ENCODE measurements at regions not wholly inside any gene's neighbourhood (a gene's known extent, or its start where the extent isn't known, plus 50 kb on each side); places are given as distances from the start of the nearest gene placed in this dataset.

- no peaks in the 10 kb centered on the region for H3K9me2 ChIP-seq (replicated peaks; ENCODE audit: control insufficient read depth, low read length)
- TF ChIP-seq CTCF (IDR thresholded peaks at IDR 0.05; ENCODE audit: low read depth, low read length, poor library complexity, severe bottlenecking) = no peak
- TF ChIP-seq EZH2phosphoT487 (IDR thresholded peaks at IDR 0.05; ENCODE audit: borderline replicate concordance, low read length) = no peak
- H3K79me2 ChIP-seq (ENCODE audit: control insufficient read depth, low read length) = no peaks in the 10 kb centered on the region
- no peak overlapping the region for H3K4me2 ChIP-seq (ENCODE audit: low read length)
- H3K4me1 ChIP-seq (ENCODE audit: control insufficient read depth, low read length) = no peaks in the 10 kb centered on the region
- H3K36me3 ChIP-seq (ENCODE audit: control insufficient read depth, low read length) = no peaks in the 10 kb centered on the region
- no peaks in the 10 kb centered on the region for H3K9me3 ChIP-seq (ENCODE audit: control insufficient read depth, insufficient read depth, low read length)
- H3F3A ChIP-seq (ENCODE audit: control insufficient read depth, insufficient read depth) = no peaks in the 10 kb centered on the region
- no peak overlapping the region for H3K27ac ChIP-seq (ENCODE audit: low read depth, low read length)
- no peaks in the 10 kb centered on the region for H3K27me3 ChIP-seq (ENCODE audit: control insufficient read depth, low read length)
- H4K20me1 ChIP-seq (ENCODE audit: control insufficient read depth, insufficient read depth, low read depth, low read length) = no peaks in the 10 kb centered on the region
- no peak overlapping the region for H3K4me3 ChIP-seq (ENCODE audit: low read length)
Observed at GRCh38 chr6:14671937-14672336, 554.4 kb downstream of the CD83 start.

DNA sequence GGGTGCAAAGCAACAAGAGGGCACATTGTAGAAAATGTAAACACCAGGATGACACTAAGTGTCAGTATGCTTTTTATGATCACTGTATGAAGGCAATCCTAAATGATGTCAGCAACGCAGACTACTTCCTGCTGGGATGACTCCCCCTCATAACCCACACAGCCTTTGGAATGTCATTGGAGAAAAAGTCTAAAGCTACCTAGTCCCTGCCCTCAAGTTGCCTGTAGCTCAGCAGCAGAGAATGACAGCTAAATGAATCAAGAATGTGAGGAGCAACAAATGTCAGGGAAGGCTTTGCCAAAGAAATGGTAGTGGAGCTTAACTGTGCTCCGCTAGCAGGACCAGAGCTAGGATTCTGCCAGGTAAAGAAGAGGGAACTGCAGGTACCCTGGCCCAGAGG is 555.6 kb downstream of the CD83 start:
- Histone ChIP-seq H3K4me1 (ENCODE audit: control insufficient read depth, low read length) (no peaks in the 10 kb centered on the region), H3K9me2 (replicated peaks; ENCODE audit: control insufficient read depth, low read length) (no peaks in the 10 kb centered on the region), H3K4me2 (ENCODE audit: low read length) (no peak overlapping the region), H3K4me3 (ENCODE audit: low read length) (no peak overlapping the region), H4K20me1 (ENCODE audit: control insufficient read depth, insufficient read depth, low read depth, low read length) (no peaks in the 10 kb centered on the region), H3K27me3 (ENCODE audit: control insufficient read depth, low read length) (no peaks in the 10 kb centered on the region), H3F3A (ENCODE audit: control insufficient read depth, insufficient read depth) (no peaks in the 10 kb centered on the region), H3K79me2 (ENCODE audit: control insufficient read depth, low read length) (no peaks in the 10 kb centered on the region), H3K9me3 (ENCODE audit: control insufficient read depth, insufficient read depth, low read length) (no peaks in the 10 kb centered on the region), H3K36me3 (ENCODE audit: control insufficient read depth, low read length) (no peaks in the 10 kb centered on the region), H3K27ac (ENCODE audit: low read depth, low read length) (no peak overlapping the region)
- TF ChIP-seq EZH2phosphoT487 (IDR thresholded peaks at IDR 0.05; ENCODE audit: borderline replicate concordance, low read length) (no peak), CTCF (IDR thresholded peaks at IDR 0.05; ENCODE audit: low read depth, low read length, poor library complexity, severe bottlenecking) (no peak)

GRCh38 chr6:14674458-14674857 is 556.9 kb downstream of the CD83 start:
- H3K27ac ChIP-seq (ENCODE audit: low read depth, low read length) = no peak overlapping the region
- no peaks in the 10 kb centered on the region for H3K79me2 ChIP-seq (ENCODE audit: control insufficient read depth, low read length)
- no peaks in the 10 kb centered on the region for H3K27me3 ChIP-seq (ENCODE audit: control insufficient read depth, low read length)
- no peak overlapping the region for H3K4me3 ChIP-seq (ENCODE audit: low read length)
- H3K9me2 ChIP-seq (replicated peaks; ENCODE audit: control insufficient read depth, low read length) = no peaks in the 10 kb centered on the region
- no peaks in the 10 kb centered on the region for H3K36me3 ChIP-seq (ENCODE audit: control insufficient read depth, low read length)
- no peak overlapping the region for H3K4me2 ChIP-seq (ENCODE audit: low read length)
- H3K9me3 ChIP-seq (ENCODE audit: control insufficient read depth, insufficient read depth, low read length) = no peaks in the 10 kb centered on the region
- no peaks in the 10 kb centered on the region for H3K4me1 ChIP-seq (ENCODE audit: control insufficient read depth, low read length)
- no peaks in the 10 kb centered on the region for H4K20me1 ChIP-seq (ENCODE audit: control insufficient read depth, insufficient read depth, low read depth, low read length)
- H3F3A ChIP-seq (ENCODE audit: control insufficient read depth, insufficient read depth) = no peaks in the 10 kb centered on the region
- TF ChIP-seq CTCF (IDR thresholded peaks at IDR 0.05; ENCODE audit: low read depth, low read length, poor library complexity, severe bottlenecking) (no peak), EZH2phosphoT487 (IDR thresholded peaks at IDR 0.05; ENCODE audit: borderline replicate concordance, low read length) (no peak)
